HG03064 (cell line): ENCODE measurements at regions not wholly inside any gene's neighbourhood (a gene's known extent, or its start where the extent isn't known, plus 50 kb on each side); places are given as distances from the start of the nearest gene placed in this dataset.
A peak's percentile ranks its signal among the peaks of the same experiment; 100 is the strongest.

Source experiments
- ATAC-seq: cut with Tn5 transposase; IDR thresholded peaks from one replicate; pipeline ENCODE4 v1.9.1; 2021; ENCODE audit warnings: low read depth; ENCODE audit not compliant: unreplicated experiment

DNA sequence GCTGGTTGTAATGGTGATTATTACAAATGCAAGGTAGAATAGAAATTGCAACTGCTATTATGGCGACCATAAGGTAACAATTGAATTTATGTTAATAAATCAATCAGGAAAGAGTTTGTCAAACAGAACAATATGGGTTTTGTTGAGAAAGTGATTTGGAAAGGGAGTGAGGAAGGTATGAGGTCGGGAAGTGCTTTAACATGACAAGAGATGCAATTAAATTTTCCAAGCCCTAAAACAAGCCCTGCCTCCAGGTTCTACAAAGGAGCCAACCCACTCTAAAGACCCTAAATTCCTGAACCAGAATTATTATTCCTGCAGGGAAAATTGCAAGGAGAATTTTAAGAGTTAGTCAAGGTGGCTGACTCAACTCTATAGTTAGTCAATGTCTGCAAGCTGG lies 363.7 kb downstream of the BMPER start:
- ATAC-seq, result no peak

DNA sequence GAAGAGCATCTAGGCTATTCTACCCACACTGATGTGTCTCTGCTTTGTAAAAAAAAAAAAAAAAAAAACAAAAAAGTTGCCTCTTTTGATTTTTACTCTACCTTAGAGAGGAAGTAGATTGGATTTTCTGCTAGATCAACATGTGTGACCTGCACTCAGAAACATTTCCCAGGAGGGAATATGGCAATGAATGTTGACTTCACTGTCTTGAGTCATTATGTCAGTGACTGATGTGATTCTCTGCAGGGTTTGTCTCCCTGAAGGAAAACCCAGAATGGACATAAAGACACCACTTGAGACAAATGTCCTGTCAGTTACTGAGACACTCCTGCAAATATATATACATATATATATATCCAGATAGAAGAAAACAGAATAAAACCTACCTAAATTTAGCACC lies 370.3 kb downstream of the BMPER start:
- no peak for ATAC-seq

DNA sequence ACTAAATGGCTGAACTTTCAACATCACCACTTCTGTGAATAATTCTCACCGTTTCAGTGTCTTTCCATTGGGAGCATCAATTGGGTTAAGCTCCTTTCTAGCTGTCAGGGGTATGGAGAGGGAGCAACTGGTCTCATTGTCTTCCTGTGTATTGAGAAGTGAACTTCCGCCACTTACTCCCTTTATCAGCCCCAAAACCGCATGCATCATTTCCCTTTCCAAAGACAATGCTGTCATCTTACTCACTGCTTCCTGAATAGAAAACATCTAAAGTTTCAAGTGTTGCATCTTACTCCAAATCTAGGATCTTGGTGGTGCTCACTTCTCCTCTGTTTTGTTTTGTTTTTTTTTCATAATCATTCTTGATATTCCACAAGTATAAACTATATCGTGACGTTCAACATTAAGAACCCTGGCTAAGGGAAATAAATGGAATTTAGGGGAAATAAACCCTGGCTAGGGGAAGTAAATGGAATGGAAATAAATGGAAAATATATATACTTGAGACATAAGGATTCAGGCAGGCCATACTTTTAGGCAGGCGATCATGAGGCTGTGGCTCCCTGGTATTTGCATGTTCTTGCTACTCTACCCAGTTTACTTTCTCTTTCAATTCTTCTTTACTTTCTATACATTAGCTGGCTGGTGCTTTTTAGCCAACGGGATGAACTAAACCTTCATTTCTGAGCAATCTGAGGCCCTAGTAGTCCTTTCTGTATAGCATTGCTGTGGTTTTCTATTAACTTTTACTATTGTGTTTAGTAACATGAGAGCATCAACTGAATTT lies 371.9 kb downstream of the BMPER start:
- ATAC-seq, result no peak

DNA sequence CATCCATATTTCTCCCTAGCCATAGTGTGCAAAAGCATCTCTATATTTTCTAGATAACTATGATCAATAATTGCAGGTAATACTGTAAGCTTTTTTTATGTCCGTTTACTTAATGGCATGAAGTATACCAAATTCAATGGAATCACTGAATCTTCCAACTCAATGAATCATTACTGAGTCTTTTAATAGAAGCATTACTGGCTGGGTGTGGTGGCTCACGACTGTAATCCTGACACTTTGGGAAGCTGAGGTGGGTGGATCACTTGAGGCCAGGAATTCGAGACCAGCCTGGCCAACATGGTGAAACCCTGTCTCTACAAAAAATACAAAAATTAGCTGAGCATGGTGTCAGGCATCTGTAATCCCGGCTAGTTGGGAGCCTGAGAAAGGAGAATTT lies 372.5 kb downstream of the BMPER start:
- ATAC-seq, result no peak

DNA sequence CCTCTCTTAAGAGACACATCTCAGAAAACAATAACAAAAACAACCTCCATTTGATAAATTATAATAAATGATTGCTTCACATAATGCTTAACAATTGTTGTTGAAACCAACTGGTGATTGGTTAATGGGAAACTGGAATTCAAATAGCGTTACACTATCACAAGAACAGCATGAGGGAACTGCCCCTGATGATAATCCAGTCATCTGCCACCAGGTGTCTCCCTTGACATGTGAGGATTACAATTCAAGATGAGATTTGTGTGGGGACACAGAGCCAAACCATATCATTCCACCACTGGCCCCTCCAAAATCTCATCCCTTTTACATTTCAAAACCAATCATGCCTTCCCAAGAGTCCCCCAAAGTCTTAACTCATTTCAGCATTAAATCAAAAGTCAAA lies 375.9 kb downstream of the BMPER start:
- no peak for ATAC-seq

DNA sequence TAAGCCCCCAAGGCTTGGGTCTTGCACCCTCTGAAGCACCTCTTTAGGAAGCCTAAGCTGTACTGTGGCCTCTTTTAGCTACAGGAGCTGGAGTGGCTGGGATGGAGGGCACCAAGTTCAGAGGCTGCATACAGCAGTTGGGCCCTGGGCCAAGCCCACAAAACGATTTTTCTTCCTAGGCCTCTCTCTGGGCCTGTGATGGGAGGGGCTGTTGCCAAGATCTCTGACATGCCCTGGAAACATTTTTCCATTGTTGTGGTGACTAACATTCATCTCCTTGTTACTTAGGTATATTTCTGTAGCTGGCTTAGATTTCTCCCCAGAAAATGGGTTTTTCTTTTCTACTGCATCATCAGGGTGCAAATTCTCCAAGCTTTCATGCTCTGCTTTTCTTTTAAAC lies 375.7 kb upstream of the NPSR1 start:
- no peak for ATAC-seq

DNA sequence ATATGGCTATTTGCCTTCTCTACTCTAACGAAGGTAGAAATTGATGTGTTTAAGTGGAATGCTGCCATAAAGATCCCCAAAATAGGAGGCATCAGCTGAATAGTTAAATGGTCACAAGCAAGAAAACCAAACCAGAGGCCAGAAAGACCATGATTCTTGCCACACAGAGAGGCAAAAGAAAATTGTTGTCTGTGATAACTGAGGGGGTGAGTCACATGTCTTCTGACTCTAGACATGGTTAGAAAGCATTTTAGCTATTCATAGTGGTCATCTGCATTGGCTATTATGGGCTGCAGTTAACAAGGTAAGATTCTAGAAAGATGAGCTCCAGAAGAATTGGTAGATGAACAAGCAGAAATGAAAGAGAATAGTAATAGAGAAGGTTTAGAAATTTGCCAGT lies 361.4 kb upstream of the NPSR1 start:
- ATAC-seq, result no peak

DNA sequence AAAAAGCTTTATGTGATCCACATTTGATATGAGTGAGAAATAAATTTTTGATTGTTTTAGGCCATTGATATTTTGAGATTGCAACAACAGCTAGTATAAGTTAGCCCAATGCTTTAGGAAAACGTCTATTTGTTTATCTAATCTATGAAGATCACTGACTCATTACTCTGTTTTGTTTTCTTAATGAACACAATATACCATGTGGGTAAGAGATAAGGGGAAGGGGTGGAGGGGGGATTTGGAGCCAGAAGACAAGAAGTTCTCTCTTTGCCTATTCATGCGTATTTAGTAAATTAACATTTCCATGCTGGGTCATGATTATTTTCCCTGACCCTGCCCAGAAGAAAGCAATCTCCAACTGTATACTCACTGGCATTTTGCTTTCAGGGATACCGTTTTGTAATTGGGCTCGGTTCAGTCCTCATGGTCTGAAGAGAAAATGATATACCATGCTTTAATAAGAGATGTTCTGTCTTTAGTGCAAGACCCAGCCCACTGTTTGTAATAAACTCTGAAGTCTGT lies 359.5 kb upstream of the NPSR1 start:
- no peak for ATAC-seq

DNA sequence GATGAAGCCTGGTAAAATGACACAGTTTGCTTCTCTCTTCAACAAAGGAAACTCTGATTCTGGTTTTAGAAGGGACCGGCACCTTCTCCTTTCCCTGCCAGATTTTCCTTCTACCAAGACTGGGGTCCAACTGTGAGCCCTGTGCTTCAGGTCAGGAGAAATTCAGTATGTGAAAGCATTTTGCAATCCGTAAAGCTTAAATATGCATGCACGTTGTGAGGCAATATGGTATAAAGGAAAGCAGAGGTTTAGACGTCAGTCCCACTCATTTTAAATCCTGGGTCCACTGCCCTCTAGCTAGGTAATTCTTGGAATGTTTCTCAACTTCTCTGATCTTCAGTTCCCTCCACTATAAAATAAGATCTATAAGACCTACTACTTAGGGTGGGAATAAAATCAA lies 359.0 kb upstream of the NPSR1 start:
- ATAC-seq, result no peak

DNA sequence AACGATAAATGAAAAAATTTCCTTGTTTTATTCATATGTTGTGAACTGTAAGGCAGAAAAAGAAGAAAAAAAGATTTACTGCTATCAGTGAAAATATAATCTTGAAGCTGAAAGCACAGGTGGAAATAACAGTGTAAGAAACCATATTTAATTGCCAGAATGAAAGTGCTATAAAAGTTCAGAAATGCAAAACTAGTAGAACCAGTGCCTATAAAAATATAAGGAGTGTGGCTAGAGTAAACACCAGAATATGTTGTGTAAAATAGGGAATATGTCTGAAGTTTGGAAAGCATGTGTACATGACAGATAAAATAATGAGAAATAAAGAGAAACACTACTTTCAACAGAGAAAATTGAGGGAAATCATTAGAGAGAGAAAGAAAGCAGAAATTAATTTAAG lies 350.5 kb upstream of the NPSR1 start:
- no peak for ATAC-seq

DNA sequence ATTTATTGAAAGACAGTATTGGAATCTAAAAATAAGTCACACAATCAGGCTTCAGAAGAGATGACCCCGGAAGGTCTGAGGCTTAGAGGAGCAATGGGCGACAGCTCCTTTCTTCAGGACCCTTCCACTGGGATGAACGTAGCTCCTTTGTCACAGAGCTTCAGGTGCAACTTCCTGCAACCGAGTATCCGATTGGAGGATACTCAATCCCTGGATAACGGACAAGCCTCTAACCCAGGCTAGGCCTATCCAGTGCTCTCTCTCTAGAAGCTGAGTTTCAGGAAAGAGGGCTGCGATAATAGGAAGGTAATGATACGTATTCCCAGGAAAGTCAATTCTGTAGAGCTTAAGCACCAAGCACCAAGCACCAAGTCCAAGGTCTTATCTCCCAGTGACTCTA lies 349.4 kb upstream of the NPSR1 start:
- no peak for ATAC-seq

DNA sequence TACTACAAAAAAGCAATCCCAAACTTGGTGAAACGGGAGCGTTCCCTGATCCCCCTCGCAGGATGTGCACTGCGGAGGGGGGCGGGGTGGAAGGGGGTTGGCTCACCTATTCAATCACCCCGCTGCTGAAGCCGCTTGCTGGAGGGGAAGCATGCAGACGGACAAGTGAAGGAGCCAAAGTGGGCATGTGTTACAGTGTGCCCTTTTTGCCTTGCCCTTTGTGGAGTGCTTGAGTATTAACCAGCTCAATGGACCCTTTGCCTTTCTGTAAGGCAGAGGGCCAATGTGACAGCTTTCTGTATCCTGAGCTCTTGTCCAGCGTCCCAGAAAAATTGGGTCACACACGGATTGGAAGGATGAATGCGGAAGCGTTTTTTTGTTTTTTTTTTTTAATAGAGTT lies 348.9 kb upstream of the NPSR1 start:
- ATAC-seq, result no peak

DNA sequence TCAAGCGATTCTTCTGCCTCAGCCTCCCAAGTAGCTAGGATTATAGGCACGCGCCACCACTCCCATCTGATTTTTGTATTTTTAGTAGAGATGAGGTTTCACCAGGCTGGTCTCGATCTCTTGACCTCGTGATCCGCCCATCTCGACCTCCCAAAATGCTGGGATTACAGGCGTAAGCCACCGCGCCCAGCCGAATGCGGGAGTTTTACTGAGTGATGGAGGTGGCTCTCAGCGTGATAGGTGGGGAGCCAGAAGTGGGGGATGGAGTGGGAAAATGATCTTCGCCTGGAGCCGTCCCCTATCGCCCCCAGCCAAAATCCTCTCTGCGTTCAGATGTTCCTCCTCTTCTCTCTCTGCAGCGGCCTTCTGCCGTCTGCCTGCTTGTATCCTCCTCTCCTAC lies 348.4 kb upstream of the NPSR1 start:
- no peak for ATAC-seq

DNA sequence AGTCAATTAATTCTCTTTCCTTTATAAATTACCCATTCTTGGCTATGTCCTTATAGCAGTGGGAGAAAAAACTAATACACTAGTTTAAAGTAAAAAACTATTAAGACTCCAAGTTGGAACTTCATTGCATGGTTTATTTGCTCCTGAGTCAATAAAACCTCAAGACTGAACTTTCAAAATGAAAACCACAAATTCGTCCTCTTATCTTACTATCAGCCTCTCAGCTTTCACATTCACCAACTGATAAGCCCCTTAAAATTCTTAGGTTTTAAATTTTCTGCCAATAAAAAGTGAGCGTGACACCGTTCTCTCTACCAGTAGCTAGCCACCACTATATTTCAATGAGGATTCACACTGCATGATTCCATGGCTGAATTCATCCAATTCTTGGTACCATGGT lies 346.4 kb upstream of the NPSR1 start:
- ATAC-seq, result no peak

DNA sequence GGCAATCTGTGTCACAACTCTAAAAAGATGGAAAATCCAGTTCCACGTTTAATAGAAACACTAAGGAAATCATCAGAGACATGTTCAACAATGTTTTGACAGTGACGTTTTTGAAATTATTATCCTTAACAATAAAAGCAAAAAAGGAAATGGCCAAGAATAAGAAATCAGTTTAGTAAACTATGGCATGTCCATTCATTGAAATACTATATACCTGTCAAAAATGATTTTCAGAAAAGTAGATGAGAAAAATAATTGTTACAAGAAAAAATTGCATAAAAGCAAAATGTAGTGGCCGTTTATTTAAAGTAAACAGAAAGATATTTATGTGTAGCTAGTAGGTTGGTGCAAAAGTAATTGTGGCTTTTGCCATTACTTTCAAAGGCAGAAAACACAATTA lies 345.4 kb upstream of the NPSR1 start:
- no peak for ATAC-seq

DNA sequence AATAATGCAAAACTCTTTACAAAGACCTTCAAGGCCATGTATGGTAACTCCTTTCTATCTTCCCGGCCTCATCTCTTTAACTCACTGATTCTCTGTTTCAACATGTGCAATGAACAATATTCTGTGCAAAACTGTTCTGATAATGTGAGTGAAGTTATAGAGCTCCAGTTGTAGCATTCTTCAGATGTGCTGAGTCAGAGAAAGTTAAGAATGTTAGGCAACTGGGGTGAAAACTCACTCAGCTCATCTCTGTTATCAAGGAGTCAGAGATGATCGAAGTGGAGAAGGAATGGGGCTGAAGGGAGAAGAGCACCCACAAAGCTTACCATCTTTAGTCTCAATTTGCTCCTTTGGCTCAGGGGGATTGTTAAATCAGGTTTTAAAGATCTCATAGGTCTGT lies 344.7 kb upstream of the NPSR1 start:
- ATAC-seq, result no peak

DNA sequence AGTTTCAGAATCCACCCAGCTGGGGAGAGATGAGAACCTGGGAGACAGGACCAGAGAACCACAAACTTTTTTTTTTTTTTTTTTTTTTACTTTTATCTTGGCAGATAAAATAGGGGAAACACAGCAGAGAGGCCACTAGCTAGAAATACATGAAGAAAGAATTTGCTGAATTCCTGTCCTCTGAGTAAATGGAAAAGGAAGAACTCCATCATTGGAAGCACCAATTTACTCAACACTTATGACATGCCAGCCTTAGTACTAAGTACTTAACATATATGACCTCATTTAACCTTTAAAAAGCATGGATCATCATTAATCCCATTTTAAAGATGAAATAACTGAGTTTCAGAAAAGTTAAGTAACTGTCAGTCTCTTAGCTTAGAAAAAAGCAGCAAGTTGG lies 343.0 kb upstream of the NPSR1 start:
- ATAC-seq, result no peak

DNA sequence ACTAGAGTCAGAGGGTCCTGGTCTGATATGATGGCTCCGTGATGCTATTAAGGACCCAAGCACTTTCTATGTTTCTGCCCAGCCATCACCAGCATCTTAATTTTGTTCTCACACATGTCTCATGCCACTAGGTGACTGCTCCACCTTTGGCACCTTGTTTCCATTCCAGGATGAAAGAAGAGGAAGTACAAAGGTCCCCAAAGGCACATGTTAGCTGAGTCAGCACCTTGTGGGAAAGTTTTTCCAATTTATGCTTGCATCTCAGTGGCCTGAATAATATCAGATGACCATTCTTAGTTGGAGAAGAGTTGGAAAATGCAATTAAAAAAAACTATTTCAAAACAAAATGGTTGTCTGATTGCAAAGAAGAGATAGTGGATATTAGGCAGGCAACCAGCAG lies 341.0 kb upstream of the NPSR1 start:
- ATAC-seq, result no peak

DNA sequence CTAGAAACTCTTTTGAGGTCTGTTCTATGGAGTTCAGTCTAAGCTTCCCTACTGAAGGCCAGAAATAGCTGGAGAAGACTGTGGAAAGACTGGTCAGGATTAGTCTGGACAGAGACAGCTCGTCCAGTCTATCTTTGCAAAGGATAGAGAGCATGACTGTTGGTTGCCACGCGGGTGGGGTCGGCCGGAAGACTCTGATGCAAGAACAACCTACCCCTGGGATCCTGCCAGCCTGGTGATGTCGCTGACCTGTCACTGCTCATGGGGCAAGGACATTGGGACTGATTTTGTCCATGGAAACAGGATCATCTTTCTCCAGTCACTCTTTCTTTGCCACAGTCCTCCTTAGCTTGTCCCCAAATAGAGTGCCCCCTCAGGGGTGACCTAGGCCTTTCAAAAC lies 337.6 kb upstream of the NPSR1 start:
- ATAC-seq, result no peak

DNA sequence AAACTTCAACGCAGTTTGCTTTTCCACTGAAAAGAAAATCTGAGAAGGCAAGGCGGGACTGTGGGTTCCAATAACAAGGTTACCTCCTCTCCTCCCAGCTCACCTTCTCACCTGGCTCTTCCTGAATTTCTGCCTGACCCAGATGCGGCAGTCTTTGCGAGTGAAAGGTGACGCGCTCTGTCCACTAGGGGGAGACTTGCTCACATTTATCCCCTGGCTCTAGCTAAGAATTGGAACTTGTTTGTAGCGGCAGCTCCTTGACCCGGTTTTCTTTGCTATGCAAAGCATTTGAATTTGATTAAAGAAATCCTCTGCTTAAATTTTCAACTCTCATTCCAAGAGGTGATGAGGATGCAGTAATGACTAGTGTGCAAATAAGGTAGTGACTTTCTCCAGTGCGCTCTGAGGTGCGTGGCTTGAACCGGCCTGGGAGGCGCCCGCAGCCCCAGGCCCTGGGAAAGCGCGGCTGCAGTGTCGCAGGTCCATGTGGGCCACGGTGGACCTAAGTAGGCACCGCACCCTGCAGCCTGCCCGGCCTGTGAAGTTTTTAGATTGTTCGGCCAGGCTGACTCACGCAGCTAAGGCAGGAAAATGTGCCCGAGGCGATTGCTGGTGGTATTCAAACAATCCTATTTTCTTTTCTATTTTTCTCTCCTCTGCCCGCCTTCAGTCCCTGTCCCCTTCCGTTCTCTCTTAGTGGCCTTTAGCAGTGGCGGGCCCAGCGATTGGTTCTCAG lies 336.9 kb upstream of the NPSR1 start:
- ATAC-seq, result peak; percentile 89

DNA sequence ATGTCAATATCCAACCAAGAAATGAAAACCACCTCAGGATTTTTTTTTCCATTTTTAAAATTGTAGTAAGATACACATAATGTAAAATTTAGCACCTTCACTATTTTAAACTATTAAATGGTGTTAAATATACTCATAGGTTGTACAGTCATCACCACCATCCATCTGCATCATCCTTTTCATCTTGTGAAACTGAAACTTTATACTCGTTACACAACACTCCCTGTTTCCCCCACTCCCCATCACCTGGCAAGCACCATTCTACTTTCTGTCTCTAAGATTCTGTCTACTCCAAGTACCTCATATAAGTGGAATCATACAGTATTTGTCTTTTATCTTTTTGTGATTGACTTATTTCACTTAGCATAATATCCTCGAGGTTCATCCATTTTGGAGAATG lies 335.2 kb upstream of the NPSR1 start:
- ATAC-seq, result no peak

DNA sequence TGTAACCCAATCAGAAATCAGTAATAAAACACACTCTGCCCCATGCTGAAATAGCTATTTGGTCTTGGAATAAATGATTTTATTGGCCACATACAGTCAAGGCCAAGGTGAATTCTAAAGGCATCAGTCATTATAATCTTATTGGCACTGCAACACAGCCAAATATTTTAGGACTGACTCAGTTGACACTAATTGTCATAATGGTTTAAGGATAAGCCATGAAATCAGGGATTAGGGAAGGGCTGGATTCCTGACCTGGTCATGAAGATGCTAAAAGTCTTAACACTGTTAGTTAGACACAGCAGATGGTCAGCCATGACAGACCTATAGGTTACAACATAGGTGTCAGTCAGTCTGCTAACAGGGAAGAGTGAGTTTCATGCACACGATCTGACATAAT lies 330.3 kb upstream of the NPSR1 start:
- no peak for ATAC-seq
